ENCODE measurements at regions not wholly inside any gene's neighbourhood (a gene's known extent, or its start where the extent isn't known, plus 50 kb on each side); places are given as distances from the start of the nearest gene placed in this dataset.

DNA sequence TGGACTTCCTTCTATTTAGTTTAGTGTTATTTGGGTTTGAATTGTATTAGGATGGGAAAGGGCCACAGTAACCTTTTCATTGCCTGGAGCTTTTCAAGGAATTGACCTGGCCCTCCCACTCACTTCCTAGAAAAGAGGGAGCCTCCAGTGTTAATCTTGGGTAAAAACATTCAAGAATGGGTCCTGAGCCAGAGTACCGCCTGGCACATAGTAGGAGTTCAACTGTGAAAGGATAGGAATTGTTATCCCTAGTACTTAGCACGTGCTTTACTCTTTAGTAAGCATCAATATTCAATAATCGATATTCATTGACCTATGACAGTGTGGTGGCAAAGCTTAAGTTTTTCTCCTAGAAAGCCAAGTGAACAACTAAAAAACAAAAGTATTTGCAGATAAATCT is 179.9 kb downstream of the IRS1 start:
- no peak for TF ChIP-seq ZNF274 (IDR thresholded peaks at IDR 0.05; ENCODE audit: low read depth, low read length)

DNA sequence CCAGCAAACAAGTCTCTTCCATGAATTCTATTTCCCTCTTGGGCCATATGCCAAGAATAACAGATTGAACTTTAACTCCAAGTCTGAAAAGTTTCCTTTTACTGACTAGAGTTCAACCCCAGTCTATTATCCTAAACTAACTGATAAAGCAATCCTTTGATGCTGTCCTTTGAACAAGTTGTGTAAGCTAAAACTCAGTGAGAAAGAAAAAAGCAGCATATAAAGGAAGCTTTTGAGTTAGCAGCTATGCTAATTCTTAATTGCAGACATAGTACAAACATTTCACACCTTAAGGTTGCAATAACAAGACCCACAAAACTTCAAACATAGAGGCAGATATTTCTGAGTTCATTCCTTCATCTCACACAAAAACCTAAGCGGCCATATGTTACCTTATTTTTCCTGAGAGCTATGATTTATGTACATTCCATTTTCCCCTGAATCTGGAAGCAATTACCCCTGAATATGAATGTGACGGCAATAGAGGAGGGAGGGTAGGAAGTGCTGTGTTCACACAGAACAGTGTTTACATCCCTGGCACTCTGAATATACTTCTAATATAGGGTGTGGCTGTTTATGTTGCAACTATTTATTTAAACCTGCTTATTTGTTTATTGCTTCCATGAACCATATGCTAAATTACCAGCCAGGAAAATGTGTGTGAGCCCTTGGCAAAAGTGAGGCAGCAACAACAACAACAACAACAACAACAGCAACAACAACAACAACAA is 180.6 kb downstream of the IRS1 start:
- no peak overlapping the region for H3K4me3 ChIP-seq (ENCODE audit: low read length)
- no peak for TF ChIP-seq ZNF274 (IDR thresholded peaks at IDR 0.05; ENCODE audit: low read depth, low read length)

More for the DNA sequence above, 179.9 kb downstream of the IRS1 start:
- no peak overlapping the region for H3K4me3 ChIP-seq (ENCODE audit: low read length)

DNA sequence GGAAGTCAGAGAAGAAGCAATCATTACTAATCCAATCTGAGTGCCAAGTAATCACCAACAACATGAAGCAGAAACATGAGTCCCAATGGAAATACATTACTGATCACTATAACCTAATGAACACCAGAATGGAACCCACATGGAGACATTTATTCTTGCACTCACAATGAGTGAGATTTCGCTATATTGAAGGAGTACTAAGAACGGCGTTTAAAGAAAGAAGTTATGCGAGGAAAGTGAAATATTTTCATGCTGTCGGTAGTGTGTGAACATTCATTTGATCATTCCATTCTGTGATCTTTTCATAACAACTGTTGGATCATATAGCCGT is 181.1 kb downstream of the IRS1 start:
- no peak for TF ChIP-seq ZNF274 (IDR thresholded peaks at IDR 0.05; ENCODE audit: low read depth, low read length)
- no peak overlapping the region for H3K4me3 ChIP-seq (ENCODE audit: low read length)

DNA sequence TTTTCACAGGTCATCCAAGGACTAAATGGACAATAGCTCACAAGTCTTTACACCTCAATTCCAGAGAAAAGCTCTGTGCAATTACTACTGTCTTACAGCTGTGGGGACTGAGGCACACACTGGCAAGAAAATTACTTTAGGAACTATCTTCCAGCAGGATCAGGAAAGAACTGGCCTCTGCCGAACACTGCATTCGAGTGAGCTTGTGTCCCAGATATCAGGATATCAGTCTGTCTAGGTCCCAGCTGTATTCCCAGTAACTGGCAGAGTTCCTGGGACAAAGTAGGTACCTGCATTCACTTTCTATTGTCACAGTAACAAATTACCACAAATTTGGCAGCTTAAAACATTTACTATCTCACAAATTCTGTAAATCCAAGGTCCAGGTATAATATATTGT is 183.7 kb downstream of the IRS1 start:
- no peak overlapping the region for H3K4me3 ChIP-seq (ENCODE audit: low read length)
- TF ChIP-seq ZNF274 (IDR thresholded peaks at IDR 0.05; ENCODE audit: low read depth, low read length): no peak

DNA sequence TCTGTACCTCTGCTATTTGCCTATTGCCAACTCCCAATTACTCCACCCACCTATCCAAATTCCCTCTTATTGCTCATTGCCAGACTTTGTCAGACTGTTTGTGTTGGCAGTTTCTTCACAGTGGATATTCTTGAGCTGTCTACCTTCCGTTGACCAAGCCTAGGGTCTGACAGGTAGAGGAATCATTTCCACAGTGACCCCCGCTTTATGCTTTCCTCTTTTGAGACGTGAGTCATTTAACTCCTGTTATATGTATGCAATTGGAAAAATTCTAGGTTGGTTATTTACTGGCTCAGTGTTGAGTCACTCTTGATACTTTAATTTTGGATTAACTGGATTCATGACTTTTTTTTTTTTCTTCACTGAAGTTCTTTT is 187.7 kb downstream of the IRS1 start:
- H3K4me3 ChIP-seq (ENCODE audit: low read length): no peak overlapping the region
- TF ChIP-seq ZNF274 (IDR thresholded peaks at IDR 0.05; ENCODE audit: low read depth, low read length): no peak

DNA sequence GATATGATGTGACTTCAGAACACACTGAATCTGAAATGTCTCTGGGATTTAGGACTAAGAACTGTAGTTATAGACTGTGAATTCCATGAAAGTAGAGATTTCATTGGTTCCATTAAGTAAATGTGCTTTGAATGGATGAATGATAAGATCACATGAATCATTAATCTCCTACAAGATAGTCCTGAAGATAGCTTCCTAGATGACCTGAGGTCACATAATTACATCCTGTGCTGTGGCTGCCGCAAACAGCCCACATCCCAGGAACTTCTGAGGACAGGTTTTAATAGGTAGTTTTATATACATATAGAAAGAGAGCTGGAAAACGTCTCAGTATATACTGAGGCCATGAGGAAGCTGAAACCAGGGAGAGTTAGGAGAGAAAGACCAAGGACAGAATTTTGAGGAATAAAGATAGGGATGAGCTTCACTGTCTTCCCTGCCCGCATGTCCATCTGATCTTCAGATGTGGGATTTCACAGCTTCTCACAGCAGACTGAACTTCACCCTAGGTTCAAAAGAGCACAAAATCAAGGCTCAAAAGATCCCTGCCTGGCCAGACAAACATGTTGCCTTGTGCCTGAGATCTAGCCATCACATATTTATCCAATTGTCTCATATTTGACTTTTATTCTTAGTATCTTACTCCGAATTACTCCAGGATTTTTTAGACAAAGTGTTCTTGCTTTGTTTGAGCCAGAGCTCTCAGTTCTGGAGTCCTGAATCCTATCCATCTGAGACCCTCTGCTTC is 188.2 kb downstream of the IRS1 start:
- no peak overlapping the region for H3K4me3 ChIP-seq (ENCODE audit: low read length)
- no peak for TF ChIP-seq ZNF274 (IDR thresholded peaks at IDR 0.05; ENCODE audit: low read depth, low read length)

DNA sequence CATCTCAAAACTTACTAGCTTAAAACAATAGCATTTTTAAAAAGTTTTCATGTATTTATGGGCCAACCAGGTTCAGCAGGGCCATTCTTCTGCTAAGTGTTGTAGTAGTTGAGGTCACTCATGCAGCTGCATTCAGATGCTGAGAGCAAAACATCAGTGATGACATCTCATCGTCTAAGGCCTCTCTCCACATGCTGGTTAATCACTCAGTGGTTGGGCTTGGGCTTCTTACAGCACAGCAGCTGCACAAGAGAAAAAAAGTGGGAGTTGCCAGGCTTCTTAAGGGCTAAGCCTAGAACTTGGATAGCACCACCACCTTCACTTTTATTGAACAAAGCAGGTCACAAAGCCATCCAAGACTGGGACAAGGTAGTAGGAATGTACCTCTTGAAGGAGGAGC is 190.3 kb downstream of the IRS1 start:
- H3K4me3 ChIP-seq (ENCODE audit: low read length): no peak overlapping the region
- no peak for TF ChIP-seq ZNF274 (IDR thresholded peaks at IDR 0.05; ENCODE audit: low read depth, low read length)

DNA sequence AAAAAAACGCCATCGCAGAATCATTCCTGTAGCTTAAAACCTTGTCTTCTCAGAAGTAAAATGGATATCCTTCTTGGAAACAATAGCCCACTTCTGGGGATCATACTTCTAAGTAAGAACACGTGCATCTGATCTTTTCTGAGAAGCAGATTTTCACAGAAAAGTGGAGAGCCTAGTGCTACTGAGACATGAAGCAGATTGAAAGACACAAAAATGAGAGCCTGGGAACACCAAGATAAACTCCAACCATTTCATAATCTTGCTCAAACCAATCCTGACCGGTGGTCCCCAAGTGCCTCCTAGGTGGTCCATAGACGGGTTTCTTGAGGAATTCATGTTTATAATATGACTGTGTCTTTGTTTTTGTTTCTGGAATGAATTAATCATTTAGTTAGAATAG is 191.2 kb downstream of the IRS1 start:
- no peak for TF ChIP-seq ZNF274 (IDR thresholded peaks at IDR 0.05; ENCODE audit: low read depth, low read length)
- no peak overlapping the region for H3K4me3 ChIP-seq (ENCODE audit: low read length)

DNA sequence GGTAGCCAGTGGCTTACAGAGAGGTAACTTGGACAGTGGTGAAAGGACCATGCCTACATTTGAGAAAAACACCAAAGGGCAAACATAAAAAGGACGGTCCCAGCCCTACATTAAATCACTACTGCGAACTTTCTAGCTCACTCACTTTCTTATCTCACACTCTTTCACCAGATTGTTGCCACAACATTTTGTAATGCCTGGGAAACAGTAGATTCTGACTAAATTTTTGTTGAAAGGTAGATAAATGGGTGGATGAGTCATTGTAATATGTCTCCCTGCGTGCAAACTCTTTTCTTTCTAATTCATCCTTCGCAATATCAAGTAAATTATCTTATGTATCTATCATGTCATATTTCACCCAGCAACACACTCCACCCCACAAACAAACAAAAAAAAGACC is 192.2 kb downstream of the IRS1 start:
- H3K4me3 ChIP-seq (ENCODE audit: low read length): no peak overlapping the region
- no peak for TF ChIP-seq ZNF274 (IDR thresholded peaks at IDR 0.05; ENCODE audit: low read depth, low read length)

DNA sequence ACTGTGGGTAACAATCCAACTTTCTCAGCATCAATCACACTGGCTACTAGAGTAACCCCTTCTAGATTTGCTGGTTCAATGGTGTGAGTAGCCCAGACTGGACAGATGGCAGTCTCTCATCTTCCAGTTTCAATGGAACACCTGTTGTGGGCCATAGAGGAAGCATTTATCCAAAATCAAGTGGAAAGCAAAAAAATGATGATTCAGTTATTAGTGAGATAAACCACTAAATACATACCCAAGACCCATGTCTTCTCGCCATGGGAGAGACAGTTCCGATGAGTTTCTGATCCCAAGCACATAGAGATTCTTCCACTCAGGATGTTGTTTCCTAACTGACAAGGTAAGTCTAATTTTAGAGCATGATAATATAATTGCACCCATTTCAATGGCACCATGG is 194.0 kb downstream of the IRS1 start:
- H3K4me3 ChIP-seq (ENCODE audit: low read length): no peak overlapping the region
- TF ChIP-seq ZNF274 (IDR thresholded peaks at IDR 0.05; ENCODE audit: low read depth, low read length): no peak

DNA sequence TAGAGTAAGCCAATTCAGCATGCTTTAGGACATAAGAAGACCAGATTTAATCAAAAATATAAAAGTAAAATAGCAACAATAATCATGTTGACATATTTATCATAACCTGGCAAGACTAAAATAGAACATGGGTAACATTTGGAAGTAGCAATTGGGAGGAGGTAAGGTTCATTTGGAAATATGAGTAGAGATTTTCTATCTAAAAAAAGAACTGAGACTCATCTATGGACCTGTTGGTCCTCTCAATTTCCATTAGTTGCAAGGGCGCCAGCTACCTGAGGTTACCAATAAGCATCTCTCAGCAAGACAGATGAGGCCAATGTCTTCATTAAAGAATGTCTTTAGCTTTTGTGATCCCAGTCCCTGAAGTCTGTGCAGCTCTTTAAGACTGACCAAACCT is 196.0 kb downstream of the IRS1 start:
- no peak overlapping the region for H3K4me3 ChIP-seq (ENCODE audit: low read length)
- TF ChIP-seq ZNF274 (IDR thresholded peaks at IDR 0.05; ENCODE audit: low read depth, low read length): no peak

DNA sequence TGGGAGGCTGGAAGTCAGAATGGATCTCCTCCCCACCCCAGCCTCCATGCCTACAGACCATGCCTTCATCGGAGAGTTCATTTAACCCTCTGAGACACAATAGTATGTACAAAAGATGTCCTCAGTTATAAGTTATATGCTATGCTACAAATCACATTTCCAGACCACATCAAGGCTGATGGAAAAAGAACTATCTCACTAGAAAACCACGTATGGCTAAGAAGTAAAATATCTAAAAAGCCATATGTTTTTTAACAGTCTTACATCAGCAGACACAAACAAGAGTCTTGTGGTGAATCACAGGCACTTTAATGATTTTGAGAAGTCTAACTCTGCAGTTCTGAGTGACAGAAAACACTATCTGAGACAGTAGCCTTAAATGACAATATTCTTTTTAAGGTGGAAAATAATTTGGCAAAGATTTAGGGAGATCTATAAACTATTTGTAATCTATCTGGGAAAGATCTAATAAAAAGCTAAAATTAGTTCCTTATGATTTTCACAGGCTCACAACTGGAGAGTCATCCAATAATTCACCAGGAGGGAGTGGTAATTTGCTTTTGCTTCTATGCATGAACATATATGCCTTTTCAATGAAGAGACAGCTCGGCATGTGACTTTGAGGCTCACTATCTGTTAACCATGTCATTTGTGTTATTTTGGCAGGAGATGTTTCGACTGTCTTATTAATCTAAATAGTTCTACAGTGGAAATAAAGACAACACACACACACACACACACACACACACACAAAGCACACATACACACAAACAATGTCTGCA is 197.5 kb downstream of the IRS1 start:
- TF ChIP-seq ZNF274 (IDR thresholded peaks at IDR 0.05; ENCODE audit: low read depth, low read length): no peak
- no peak overlapping the region for H3K4me3 ChIP-seq (ENCODE audit: low read length)

DNA sequence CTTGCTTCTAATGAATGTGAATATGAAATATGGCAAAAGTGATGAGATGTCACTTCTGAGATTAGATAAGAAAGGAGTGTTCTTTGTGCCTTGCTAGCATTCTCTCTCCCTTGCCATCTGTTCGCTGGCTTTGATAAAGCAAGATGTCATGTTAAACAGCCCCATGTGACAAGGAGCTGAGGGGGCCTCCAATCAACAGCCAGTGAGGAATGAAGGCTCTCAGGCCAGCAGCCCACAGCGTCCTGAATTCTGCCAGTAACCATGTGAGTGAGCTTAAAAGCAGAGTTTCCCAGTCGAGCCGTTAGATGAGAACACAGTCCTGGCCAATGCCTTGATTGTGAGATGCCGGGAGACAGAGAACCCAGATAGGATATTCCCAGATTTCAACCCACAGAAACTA is 198.8 kb downstream of the IRS1 start:
- TF ChIP-seq ZNF274 (IDR thresholded peaks at IDR 0.05; ENCODE audit: low read depth, low read length): no peak

DNA sequence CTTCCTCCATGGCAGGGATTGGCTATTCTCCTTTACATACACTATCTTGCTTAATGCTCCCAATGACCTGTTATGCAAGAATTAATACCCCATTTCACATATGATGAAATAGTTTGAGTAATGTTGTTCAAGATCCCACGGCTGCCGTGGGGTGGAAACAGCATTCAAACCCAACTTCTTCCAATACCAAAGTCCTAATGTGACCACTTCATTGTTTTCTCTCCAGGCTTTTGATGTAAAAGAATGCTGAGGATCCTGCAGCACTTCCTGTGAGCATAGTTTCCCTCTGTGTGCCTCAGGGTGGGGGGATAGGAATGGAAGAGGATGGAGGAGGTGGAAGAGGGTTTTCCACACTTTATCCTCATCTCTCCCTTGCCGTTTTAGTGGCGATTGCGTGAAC is 199.4 kb downstream of the IRS1 start:
- no peak overlapping the region for H3K4me3 ChIP-seq (ENCODE audit: low read length)
- no peak for TF ChIP-seq ZNF274 (IDR thresholded peaks at IDR 0.05; ENCODE audit: low read depth, low read length)

More for the DNA sequence above, 198.8 kb downstream of the IRS1 start:
- no peak overlapping the region for H3K4me3 ChIP-seq (ENCODE audit: low read length)

DNA sequence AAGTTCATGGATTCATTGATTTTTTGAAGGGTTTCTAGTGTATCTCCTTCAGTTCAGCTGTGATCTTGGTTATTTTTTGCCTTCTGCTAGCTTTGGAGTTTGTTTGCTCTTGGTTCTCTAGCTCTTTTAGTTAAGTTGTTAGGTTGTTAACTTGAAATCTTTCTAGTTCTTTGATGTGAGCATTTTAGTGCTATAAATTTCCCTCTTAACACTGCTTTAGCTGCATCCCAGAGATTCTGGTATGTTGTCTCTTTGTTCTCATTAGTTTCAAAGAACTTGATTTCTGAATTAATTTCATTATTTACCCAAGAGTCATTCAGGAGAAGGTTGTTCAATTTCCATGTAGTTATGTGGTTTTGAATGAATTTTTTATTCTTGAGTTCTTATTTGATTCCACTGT is 210.6 kb downstream of the IRS1 start:
- TF ChIP-seq ZNF274 (IDR thresholded peaks at IDR 0.05; ENCODE audit: low read depth, low read length): no peak
- H3K4me3 ChIP-seq (ENCODE audit: low read length): no peak overlapping the region

Data from GM08714 (cell line).